ENCODE measurements at regions not wholly inside any gene's neighbourhood (a gene's known extent, or its start where the extent isn't known, plus 50 kb on each side); places are given as distances from the start of the nearest gene placed in this dataset.

DNA sequence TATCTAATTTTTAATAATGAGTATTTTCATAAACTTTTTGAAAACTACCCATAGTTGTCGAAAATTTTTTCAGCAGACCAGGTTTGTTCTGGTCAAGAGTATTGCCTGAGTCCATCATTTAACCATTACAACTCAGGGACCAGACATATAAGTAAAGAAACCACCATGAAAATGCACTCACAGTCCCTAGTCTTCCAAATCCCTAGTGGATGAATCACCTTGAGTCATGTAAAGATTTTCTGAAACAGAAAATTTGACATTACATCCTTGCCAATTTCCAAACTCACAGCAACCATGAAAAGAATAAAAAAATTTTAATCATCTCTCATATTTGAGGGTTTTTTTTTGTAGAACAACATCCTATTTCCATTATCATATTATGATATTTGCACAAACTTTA is 1337.5 kb upstream of the CDH8 start:
- Histone ChIP-seq H3K4me3 (ENCODE audit: low read depth in 2 of 2, low read length in 2 of 2) (no peak overlapping the region), H3K27ac (ENCODE audit: low read length) (no peak overlapping the region), H3K27me3 (ENCODE audit: control insufficient read depth, insufficient read depth, low read length) (no peaks in the 10 kb centered on the region), H3K36me3 (ENCODE audit: control insufficient read depth, insufficient read depth, low read length) (no peaks in the 10 kb centered on the region), H3K9me3 (ENCODE audit: control insufficient read depth, insufficient read depth, low read depth, low read length) (no peaks in the 10 kb centered on the region), H3K4me1 (ENCODE audit: control insufficient read depth, insufficient read depth, low read length) (no peaks in the 10 kb centered on the region)
- intact Hi-C loops (cut with micrococcal nuclease; ENCODE audit: unreplicated experiment) (no loop called here), in situ Hi-C loops (cut with HindIII; ENCODE audit: low pct_unique_long_range_greater_than_20kb, low sequenced_read_pairs) (no loop called here)
- TF ChIP-seq TCF7L2 (IDR thresholded peaks at IDR 0.05; ENCODE audit: low read depth, low read length), result no peak
- no peak for TF ChIP-seq POLR2AphosphoS5 (IDR thresholded peaks at IDR 0.05; ENCODE audit: low read depth, low read length)
- TF ChIP-seq, protein P1, sequence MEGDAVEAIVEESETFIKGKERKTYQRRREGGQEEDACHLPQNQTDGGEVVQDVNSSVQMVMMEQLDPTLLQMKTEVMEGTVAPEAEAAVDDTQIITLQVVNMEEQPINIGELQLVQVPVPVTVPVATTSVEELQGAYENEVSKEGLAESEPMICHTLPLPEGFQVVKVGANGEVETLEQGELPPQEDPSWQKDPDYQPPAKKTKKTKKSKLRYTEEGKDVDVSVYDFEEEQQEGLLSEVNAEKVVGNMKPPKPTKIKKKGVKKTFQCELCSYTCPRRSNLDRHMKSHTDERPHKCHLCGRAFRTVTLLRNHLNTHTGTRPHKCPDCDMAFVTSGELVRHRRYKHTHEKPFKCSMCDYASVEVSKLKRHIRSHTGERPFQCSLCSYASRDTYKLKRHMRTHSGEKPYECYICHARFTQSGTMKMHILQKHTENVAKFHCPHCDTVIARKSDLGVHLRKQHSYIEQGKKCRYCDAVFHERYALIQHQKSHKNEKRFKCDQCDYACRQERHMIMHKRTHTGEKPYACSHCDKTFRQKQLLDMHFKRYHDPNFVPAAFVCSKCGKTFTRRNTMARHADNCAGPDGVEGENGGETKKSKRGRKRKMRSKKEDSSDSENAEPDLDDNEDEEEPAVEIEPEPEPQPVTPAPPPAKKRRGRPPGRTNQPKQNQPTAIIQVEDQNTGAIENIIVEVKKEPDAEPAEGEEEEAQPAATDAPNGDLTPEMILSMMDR (IDR thresholded peaks at IDR 0.05), result no peak
- TF ChIP-seq SIN3A (IDR thresholded peaks at IDR 0.05; ENCODE audit: borderline replicate concordance, insufficient read depth, low read depth, low read length), result no peak
- TF ChIP-seq, protein P2, sequence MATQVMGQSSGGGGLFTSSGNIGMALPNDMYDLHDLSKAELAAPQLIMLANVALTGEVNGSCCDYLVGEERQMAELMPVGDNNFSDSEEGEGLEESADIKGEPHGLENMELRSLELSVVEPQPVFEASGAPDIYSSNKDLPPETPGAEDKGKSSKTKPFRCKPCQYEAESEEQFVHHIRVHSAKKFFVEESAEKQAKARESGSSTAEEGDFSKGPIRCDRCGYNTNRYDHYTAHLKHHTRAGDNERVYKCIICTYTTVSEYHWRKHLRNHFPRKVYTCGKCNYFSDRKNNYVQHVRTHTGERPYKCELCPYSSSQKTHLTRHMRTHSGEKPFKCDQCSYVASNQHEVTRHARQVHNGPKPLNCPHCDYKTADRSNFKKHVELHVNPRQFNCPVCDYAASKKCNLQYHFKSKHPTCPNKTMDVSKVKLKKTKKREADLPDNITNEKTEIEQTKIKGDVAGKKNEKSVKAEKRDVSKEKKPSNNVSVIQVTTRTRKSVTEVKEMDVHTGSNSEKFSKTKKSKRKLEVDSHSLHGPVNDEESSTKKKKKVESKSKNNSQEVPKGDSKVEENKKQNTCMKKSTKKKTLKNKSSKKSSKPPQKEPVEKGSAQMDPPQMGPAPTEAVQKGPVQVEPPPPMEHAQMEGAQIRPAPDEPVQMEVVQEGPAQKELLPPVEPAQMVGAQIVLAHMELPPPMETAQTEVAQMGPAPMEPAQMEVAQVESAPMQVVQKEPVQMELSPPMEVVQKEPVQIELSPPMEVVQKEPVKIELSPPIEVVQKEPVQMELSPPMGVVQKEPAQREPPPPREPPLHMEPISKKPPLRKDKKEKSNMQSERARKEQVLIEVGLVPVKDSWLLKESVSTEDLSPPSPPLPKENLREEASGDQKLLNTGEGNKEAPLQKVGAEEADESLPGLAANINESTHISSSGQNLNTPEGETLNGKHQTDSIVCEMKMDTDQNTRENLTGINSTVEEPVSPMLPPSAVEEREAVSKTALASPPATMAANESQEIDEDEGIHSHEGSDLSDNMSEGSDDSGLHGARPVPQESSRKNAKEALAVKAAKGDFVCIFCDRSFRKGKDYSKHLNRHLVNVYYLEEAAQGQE (IDR thresholded peaks at IDR 0.05; ENCODE audit: insufficient read depth in 1 of 2, low read depth in 2 of 2, low read length in 1 of 2), result no peak
- no TSS peak for BruUV-seq (replicated peaks)
- no peak for ATAC-seq
- ChIA-PET POLR2A (no interaction called here), CTCF (no interaction called here)
- DNase-seq (ENCODE audit: low read depth, low spot score), result no peak

DNA sequence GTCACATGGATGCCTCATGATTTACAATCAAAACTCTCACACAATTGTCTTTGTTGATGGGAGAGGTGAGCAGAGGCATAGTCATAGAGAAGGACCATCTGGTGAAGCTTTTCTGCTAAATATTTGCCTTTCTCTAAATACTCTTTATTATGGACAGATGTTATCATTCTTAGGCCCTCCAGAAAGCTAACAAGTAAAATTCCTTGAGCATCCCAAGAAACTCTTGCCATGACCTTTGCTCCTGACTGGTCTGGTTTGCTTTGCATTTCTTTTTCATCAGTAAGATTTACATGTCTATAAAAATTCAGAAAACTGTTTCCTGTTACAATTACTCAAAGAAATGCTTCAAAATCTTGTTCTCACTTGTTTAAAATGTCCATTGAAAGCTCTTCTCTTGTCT is 1336.6 kb upstream of the CDH8 start:
- CTCF ChIA-PET, result no interaction called here
- DNase-seq (ENCODE audit: low read depth, low spot score), result no peak
- Histone ChIP-seq H3K4me3 (ENCODE audit: low read depth in 2 of 2, low read length in 2 of 2) (no peak overlapping the region), H3K36me3 (ENCODE audit: control insufficient read depth, insufficient read depth, low read length) (no peaks in the 10 kb centered on the region), H3K4me1 (ENCODE audit: control insufficient read depth, insufficient read depth, low read length) (no peaks in the 10 kb centered on the region), H3K9me3 (ENCODE audit: control insufficient read depth, insufficient read depth, low read depth, low read length) (no peaks in the 10 kb centered on the region), H3K27me3 (ENCODE audit: control insufficient read depth, insufficient read depth, low read length) (no peaks in the 10 kb centered on the region), H3K27ac (ENCODE audit: low read length) (no peak overlapping the region)
- TF ChIP-seq SIN3A (IDR thresholded peaks at IDR 0.05; ENCODE audit: borderline replicate concordance, insufficient read depth, low read depth, low read length), result no peak
- TF ChIP-seq, protein P2 (IDR thresholded peaks at IDR 0.05; ENCODE audit: insufficient read depth in 1 of 2, low read depth in 2 of 2, low read length in 1 of 2), result no peak
- no peak for TF ChIP-seq POLR2AphosphoS5 (IDR thresholded peaks at IDR 0.05; ENCODE audit: low read depth, low read length)
- no peak for TF ChIP-seq TCF7L2 (IDR thresholded peaks at IDR 0.05; ENCODE audit: low read depth, low read length)
- TF ChIP-seq, protein P1 (IDR thresholded peaks at IDR 0.05), result no peak
- intact Hi-C loops (cut with micrococcal nuclease; ENCODE audit: unreplicated experiment), result no loop called here
- POLR2A ChIA-PET, result no interaction called here
- no TSS peak for BruUV-seq (replicated peaks)
- in situ Hi-C loops (cut with HindIII; ENCODE audit: low pct_unique_long_range_greater_than_20kb, low sequenced_read_pairs), result no loop called here
- no peak for ATAC-seq
